SK-N-MC (cell line): ENCODE measurements at regions not wholly inside any gene's neighbourhood (a gene's known extent, or its start where the extent isn't known, plus 50 kb on each side); places are given as distances from the start of the nearest gene placed in this dataset.

Source experiments
- EZH2 ChIP-seq: fragments of 200-600 bp; sonication (generic); IDR thresholded peaks from one replicate; pipeline ENCODE4 v1.6.1; 2017; ENCODE audit warnings: antibody characterized with exemption
- POLR2AphosphoS5 ChIP-seq: IDR thresholded peaks from 2 replicates; pipeline ENCODE4 v1.6.1; 2012; ENCODE audit warnings: mild to moderate bottlenecking, low read depth, low read length, borderline replicate concordance

- TF ChIP-seq POLR2AphosphoS5 (no peak), EZH2 (no peak)
Measured at GRCh38 chr7:113548561-113548960, 370.2 kb downstream of the PPP1R3A start.
